Heart left ventricle (tissue), 16 donors: ENCODE measurements at regions not wholly inside any gene's neighbourhood (a gene's known extent, or its start where the extent isn't known, plus 50 kb on each side); places are given as distances from the start of the nearest gene placed in this dataset.
A peak's percentile ranks its signal among the peaks of the same experiment; 100 is the strongest.
"Not testable (repeated sequence)": the region's sequence is repeated elsewhere in the genome, so short reads cannot be mapped to it uniquely, and the experiment has no call there.

ENCODE experiments used
- ATAC-seq, 4 donors: fragments of 200-7000 bp; cut with Tn5 transposase; one replicate each; pipeline ENCODE4 v1.9.1; 2020 to 2022; ENCODE audit warnings: moderate library complexity in 4 of 4, mild to moderate bottlenecking in 3 of 4, moderate number of reproducible peaks in 1 of 4
- DNase-seq, 5 donors: peaks; one replicate each; pipeline ENCODE4 v3.0.0-alpha.2; 2020
- H3K27ac ChIP-seq, 12 donors: fragments of 200-600 bp; sonication (generic) in 4 of 12; one replicate each; pipeline versions ENCODE4 v1.5.0 to v1.8.0; 2016 to 2022; ENCODE audit warnings: mild to moderate bottlenecking in 2 of 12
- H3K27me3 ChIP-seq, 9 donors: fragments of 200-600 bp; sonication (generic) in 2 of 9; one replicate each; pipeline versions ENCODE4 v1.5.1 to v1.8.0; 2016 to 2022; ENCODE audit warnings: mild to moderate bottlenecking in 3 of 9
- H3K36me3 ChIP-seq, 9 donors: fragments of 200-600 bp; sonication (generic) in 2 of 9; one replicate each; pipeline versions ENCODE4 v1.5.0 to v1.8.0; 2018 to 2022; ENCODE audit warnings: mild to moderate bottlenecking in 2 of 9
- H3K4me1 ChIP-seq, 12 donors: fragments of 200-600 bp; sonication (generic) in 4 of 12; one replicate each; pipeline versions ENCODE4 v1.5.0 to v1.8.0; 2016 to 2022; ENCODE audit warnings: mild to moderate bottlenecking in 3 of 12
- H3K4me3 ChIP-seq, 12 donors: fragments of 200-600 bp; sonication (generic) in 4 of 12; one replicate each; pipeline versions ENCODE4 v1.5.0 to v1.8.0; 2017 to 2022; ENCODE audit warnings: mild to moderate bottlenecking in 9 of 12, moderate library complexity in 4 of 12
- H3K9me3 ChIP-seq, 12 donors: fragments of 200-600 bp; sonication (generic) in 4 of 12; one replicate each; pipeline versions ENCODE4 v1.5.0 to v1.8.0; 2016 to 2022; ENCODE audit warnings: mild to moderate bottlenecking in 1 of 12
- CTCF ChIP-seq, 12 donors: fragments of 200-600 bp; sonication (generic) in 4 of 12; IDR thresholded peaks; one replicate each; pipeline versions ENCODE4 v1.5.0 to v1.8.0; 2018 to 2022; ENCODE audit warnings: antibody characterized with exemption in 12 of 12, mild to moderate bottlenecking in 5 of 12
- POLR2A ChIP-seq, 2 donors: fragments of 450-650 bp; IDR thresholded peaks; one replicate each; pipeline ENCODE4 v1.6.1; 2017; ENCODE audit warnings: antibody characterized with exemption in 2 of 2, mild to moderate bottlenecking in 2 of 2, moderate library complexity in 2 of 2
- WGBS, 4 donors: extraction: QIAGEN DNeasy Blood & Tissue Kit in 2 of 4; methylation state at CpG; one replicate each; pipeline versions ENCODE4 v1.1.5 to v1.1.7; 2013 to 2018; 5-methylcytosine and 5-hydroxymethylcytosine counted together
- intact Hi-C, 10 donors: fragments of 100-400 bp; cut with DNase I; formaldehyde crosslinking; loops; one replicate each; pipeline versions ENCODE4 v1.11.1 to v1.14.2; 2022
- donor health status: ischemic (EF 13 %, LVEDD 7.1; RV severe dilation, severe dysfunction).
- donor health status: healthy with polysubstance abuse.
- donor health status: DM: no; HTN: yes; CAD: no.
- donor health status: DM: no; HTN: no; CAD: no.
- donor health status: ischemic (EF 25% LVEDD 6.9; RV normal size, moderate dysfunction).
- donor health status: ischemic (EF 25% LVEDD 5.7; RV mildly dilated, moderate dysfunction).
- donor health status: healthy.
- donor health status: DM: yes; HTN: yes; CAD: no.
- donor health status: ischemic (EF 35%, LVEDD 5.7; RV mildly dilated, moderate dysfunction).
- donor health status: nonischemic (EF 11% LVEDD 7.7; RV severe dilation, severe dysfunction).
- donor health status: DM: yes; HTN: yes; CAD: no.
- donor health status: PGD.
- donor health status: ischemic (EF 29% LVEDD 5.4; RV normal size, mild dysfunction).
- donor health status: nonischemic (EF 23%, LVEDD 6.1; RV moderate dilation, normal function).

GRCh38 chr2:66632882-66633281 lies 198.0 kb downstream of the MEIS1 start:
- WGBS, 4 donors = 90 to 96% (median 93%) methylated on average over 16 to 19 of the region's 19 CpGs
- H3K27me3 ChIP-seq, ATAC-seq, H3K27ac ChIP-seq, H3K9me3 ChIP-seq, H3K4me3 ChIP-seq, intact Hi-C loops, H3K4me1 ChIP-seq, H3K36me3 ChIP-seq: not testable (repeated sequence)
- peak in 1 of 5 donors; percentile 13 for DNase-seq

DNA sequence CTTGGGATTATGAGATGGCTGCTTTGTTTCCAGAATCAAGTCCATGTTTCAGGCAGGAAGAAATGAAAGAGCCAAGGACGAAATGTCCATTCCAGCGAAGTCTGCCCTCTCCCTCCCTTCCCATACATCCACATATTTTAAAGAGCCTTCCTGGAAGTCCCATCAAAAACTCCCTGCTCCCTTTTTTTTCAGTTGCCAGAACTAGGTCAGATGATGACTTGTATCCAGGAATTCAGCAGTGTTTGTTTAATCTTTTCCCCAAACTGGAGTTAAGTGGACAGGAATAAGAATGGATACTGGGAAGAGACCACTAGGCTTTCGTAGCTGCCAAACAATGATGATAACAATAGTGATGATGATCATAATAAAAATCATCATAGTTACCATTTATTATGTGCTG lies 198.7 kb downstream of the MEIS1 start:
- WGBS, 4 donors = 80 to 91% (median 86%) methylated on average over 3 of the region's 3 CpGs

GRCh38 chr2:66634784-66635183 lies 199.9 kb downstream of the MEIS1 start:
- Histone ChIP-seq H3K27ac (no peak overlapping the region), H3K36me3 (no peaks in the 10 kb centered on the region), H3K4me1 (no peaks in the 10 kb centered on the region), H3K9me3 (peaks cover 0 to 6% (median 0%) of the 10 kb centered on the region in 12 donors), H3K27me3 (no peaks in the 10 kb centered on the region), H3K4me3 (no peak overlapping the region)
- DNase-seq = no peak
- intact Hi-C loops = no loop called here
- ATAC-seq = no peak
- TF ChIP-seq CTCF (IDR thresholded peaks at IDR 0.05) (no peak), POLR2A (IDR thresholded peaks at IDR 0.05) (no peak)

More for the DNA sequence above, 198.7 kb downstream of the MEIS1 start:
- no peak for ATAC-seq
- DNase-seq = no peak
- Histone ChIP-seq H3K4me1 (no peaks in the 10 kb centered on the region), H3K27ac (no peak overlapping the region), H3K4me3 (no peak overlapping the region), H3K27me3 (no peaks in the 10 kb centered on the region), H3K9me3 (peaks cover 0 to 6% (median 0%) of the 10 kb centered on the region in 12 donors), H3K36me3 (no peaks in the 10 kb centered on the region)
- TF ChIP-seq POLR2A (IDR thresholded peaks at IDR 0.05) (no peak), CTCF (IDR thresholded peaks at IDR 0.05) (no peak)
- intact Hi-C loops = no loop called here

DNA sequence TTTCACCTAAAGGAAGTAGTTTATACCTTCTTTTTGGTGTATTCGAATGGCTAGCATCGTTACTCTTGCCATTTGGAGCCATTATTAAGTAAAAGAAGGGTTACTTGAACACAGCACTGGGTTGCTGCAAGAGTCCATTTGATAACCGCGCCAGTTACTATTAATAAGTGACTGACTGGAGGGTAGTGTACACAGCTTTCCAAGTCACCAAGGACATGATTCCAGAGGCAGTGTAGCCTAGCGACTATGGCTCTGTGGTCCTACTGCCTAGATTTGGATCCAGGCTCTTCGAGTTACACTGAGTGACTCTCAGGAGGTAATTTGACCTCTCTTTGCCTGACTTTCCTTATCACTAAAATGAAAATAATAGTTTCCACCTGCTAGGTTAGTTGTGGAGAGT lies 206.8 kb downstream of the MEIS1 start:
- intact Hi-C loops = no loop called here
- WGBS, 4 donors = 89 to 91% (median 90%) methylated on average over 6 of the region's 6 CpGs
- H3K36me3 ChIP-seq = no peaks in the 10 kb centered on the region
- ATAC-seq (no peak), DNase-seq (no peak)
- peaks cover 0 to 6% (median 0%) of the 10 kb centered on the region in 12 donors for H3K9me3 ChIP-seq
- TF ChIP-seq POLR2A (IDR thresholded peaks at IDR 0.05) (no peak), CTCF (IDR thresholded peaks at IDR 0.05) (no peak)
- H3K4me1 ChIP-seq = no peaks in the 10 kb centered on the region
- H3K4me3 ChIP-seq = no peak overlapping the region
- no peak overlapping the region for H3K27ac ChIP-seq
- H3K27me3 ChIP-seq = no peaks in the 10 kb centered on the region

GRCh38 chr2:66648081-66648480 lies 213.2 kb downstream of the MEIS1 start:
- intact Hi-C loops, DNase-seq, H3K4me1 ChIP-seq, H3K27me3 ChIP-seq, ATAC-seq, H3K27ac ChIP-seq, H3K36me3 ChIP-seq, H3K9me3 ChIP-seq, H3K4me3 ChIP-seq: not testable (repeated sequence)
- 54 to 80% (median 63%) methylated on average over 12 of the region's 12 CpGs for WGBS, 4 donors
